ENCODE measurements at regions not wholly inside any gene's neighbourhood (a gene's known extent, or its start where the extent isn't known, plus 50 kb on each side); places are given as distances from the start of the nearest gene placed in this dataset.
A peak's percentile ranks its signal among the peaks of the same experiment; 100 is the strongest.

DNA sequence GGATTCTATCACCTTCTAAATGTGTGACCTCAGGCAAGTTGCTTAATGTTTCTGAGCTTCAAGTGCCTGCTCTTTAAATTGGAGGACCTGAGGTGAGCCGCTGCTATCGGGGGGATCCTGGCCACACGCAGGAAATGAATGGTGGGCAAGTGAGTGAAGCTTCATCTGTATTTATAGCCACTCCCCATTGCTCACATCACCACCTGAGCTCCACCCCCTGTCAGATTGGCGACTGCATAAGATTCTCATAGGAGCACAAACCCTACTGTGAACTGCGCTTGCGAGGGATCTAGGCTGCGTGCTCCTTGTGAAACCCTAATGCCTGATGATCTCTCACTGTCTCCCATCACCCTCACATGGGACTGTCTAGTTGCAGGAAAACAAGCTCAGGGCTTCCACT is 158.6 kb upstream of the CCND2 start:
- Histone ChIP-seq H2AFZ (ENCODE audit: low read length) (no peak overlapping the region), H3K36me3 (ENCODE audit: insufficient read depth, low read length) (no peaks in the 10 kb centered on the region), H3K4me1 (ENCODE audit: insufficient read depth, low read length) (peaks cover 12% of the 10 kb centered on the region), H4K20me1 (ENCODE audit: insufficient read depth, low read length) (no peaks in the 10 kb centered on the region), H3K79me2 (ENCODE audit: insufficient read depth, low read length) (no peaks in the 10 kb centered on the region), H3K27ac (ENCODE audit: low read depth, low read length) (no peak overlapping the region), H3K4me3 (ENCODE audit: insufficient read depth, low read length) (no peak overlapping the region), H3K27me3 (ENCODE audit: insufficient read depth, low read length) (peaks cover 3% of the 10 kb centered on the region), H3K9me3 (ENCODE audit: low read depth, low read length) (no peaks in the 10 kb centered on the region), H3K4me2 (ENCODE audit: insufficient read depth, low read length) (no peak overlapping the region)
- no peak for TF ChIP-seq CTCF (IDR thresholded peaks at IDR 0.05; ENCODE audit: extremely low read depth, low read depth, low read length)
- no peak for DNase-seq (ENCODE audit: insufficient read length, low spot score, missing footprints)

GRCh38 chr12:4112734-4113325 is 160.7 kb upstream of the CCND2 start:
- no peak for DNase-seq (ENCODE audit: insufficient read length, low spot score, missing footprints)
- no peak for TF ChIP-seq CTCF (IDR thresholded peaks at IDR 0.05; ENCODE audit: extremely low read depth, low read depth, low read length)
- Histone ChIP-seq H3K4me3 (ENCODE audit: insufficient read depth, low read length) (no peak overlapping the region), H3K4me1 (ENCODE audit: insufficient read depth, low read length) (peaks cover 6% of the 10 kb centered on the region), H3K27me3 (ENCODE audit: insufficient read depth, low read length) (peaks cover 3% of the 10 kb centered on the region), H3K27ac (ENCODE audit: low read depth, low read length) (no peak overlapping the region), H4K20me1 (ENCODE audit: insufficient read depth, low read length) (no peaks in the 10 kb centered on the region), H2AFZ (ENCODE audit: low read length) (no peak overlapping the region), H3K9me3 (ENCODE audit: low read depth, low read length) (no peaks in the 10 kb centered on the region), H3K36me3 (ENCODE audit: insufficient read depth, low read length) (no peaks in the 10 kb centered on the region), H3K79me2 (ENCODE audit: insufficient read depth, low read length) (no peaks in the 10 kb centered on the region), H3K4me2 (ENCODE audit: insufficient read depth, low read length) (no peak overlapping the region)

GRCh38 chr12:4112290-4112689 is 161.3 kb upstream of the CCND2 start:
- DNase-seq (ENCODE audit: insufficient read length, low spot score, missing footprints) = no peak
- peaks cover 4% of the 10 kb centered on the region for H3K4me1 ChIP-seq (ENCODE audit: insufficient read depth, low read length)
- TF ChIP-seq CTCF (IDR thresholded peaks at IDR 0.05; ENCODE audit: extremely low read depth, low read depth, low read length) = no peak
- no peaks in the 10 kb centered on the region for H3K9me3 ChIP-seq (ENCODE audit: low read depth, low read length)
- H3K4me2 ChIP-seq (ENCODE audit: insufficient read depth, low read length) = no peak overlapping the region
- H3K4me3 ChIP-seq (ENCODE audit: insufficient read depth, low read length) = no peak overlapping the region
- H3K36me3 ChIP-seq (ENCODE audit: insufficient read depth, low read length) = no peaks in the 10 kb centered on the region
- H3K79me2 ChIP-seq (ENCODE audit: insufficient read depth, low read length) = no peaks in the 10 kb centered on the region
- H3K27ac ChIP-seq (ENCODE audit: low read depth, low read length) = no peak overlapping the region
- no peaks in the 10 kb centered on the region for H4K20me1 ChIP-seq (ENCODE audit: insufficient read depth, low read length)
- peaks cover 3% of the 10 kb centered on the region for H3K27me3 ChIP-seq (ENCODE audit: insufficient read depth, low read length)
- no peak overlapping the region for H2AFZ ChIP-seq (ENCODE audit: low read length)

GRCh38 chr12:4111010-4111409 is 162.6 kb upstream of the CCND2 start:
- DNase-seq (ENCODE audit: insufficient read length, low spot score, missing footprints) = peak; percentile 30
- Histone ChIP-seq H2AFZ (ENCODE audit: low read length) (no peak overlapping the region), H3K27ac (ENCODE audit: low read depth, low read length) (no peak overlapping the region), H3K4me3 (ENCODE audit: insufficient read depth, low read length) (no peak overlapping the region), H3K9me3 (ENCODE audit: low read depth, low read length) (no peaks in the 10 kb centered on the region), H4K20me1 (ENCODE audit: insufficient read depth, low read length) (no peaks in the 10 kb centered on the region), H3K79me2 (ENCODE audit: insufficient read depth, low read length) (no peaks in the 10 kb centered on the region), H3K4me1 (ENCODE audit: insufficient read depth, low read length) (no peaks in the 10 kb centered on the region), H3K4me2 (ENCODE audit: insufficient read depth, low read length) (no peak overlapping the region), H3K27me3 (ENCODE audit: insufficient read depth, low read length) (peaks cover under 1% of the 10 kb centered on the region), H3K36me3 (ENCODE audit: insufficient read depth, low read length) (no peaks in the 10 kb centered on the region)
- no peak for TF ChIP-seq CTCF (IDR thresholded peaks at IDR 0.05; ENCODE audit: extremely low read depth, low read depth, low read length)

All from osteoblast (primary cell).